GM12872 (cell line): ENCODE measurements at regions not wholly inside any gene's neighbourhood (a gene's known extent, or its start where the extent isn't known, plus 50 kb on each side); places are given as distances from the start of the nearest gene placed in this dataset.

Source experiments
- TF ChIP-seq, protein P1 (sequence below): IDR thresholded peaks from 3 replicates; pipeline ENCODE4 v1.5.1; 2011; ENCODE audit warnings: low read depth, mild to moderate bottlenecking, low read length, moderate library complexity; ENCODE audit not compliant: insufficient read depth

DNA sequence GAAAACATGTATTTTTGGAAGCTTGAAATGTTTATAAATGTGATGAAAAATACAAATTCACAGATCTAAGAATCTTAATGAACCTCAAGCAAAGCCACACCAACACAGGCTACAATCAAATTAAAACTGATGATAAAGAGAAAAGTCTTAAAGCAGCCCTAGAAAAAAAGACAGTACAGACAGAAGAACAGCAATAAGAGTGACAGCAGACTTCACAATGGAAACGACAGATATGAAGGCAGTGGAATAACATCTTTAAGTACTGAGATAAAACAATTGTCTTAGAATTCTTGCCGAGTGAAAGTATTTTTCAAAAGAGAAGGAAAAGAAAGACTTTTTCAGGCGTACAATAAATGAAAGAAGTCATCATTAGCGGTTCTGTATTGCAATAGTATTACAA lies 423.6 kb upstream of the LCORL start:
- TF ChIP-seq, protein P1, sequence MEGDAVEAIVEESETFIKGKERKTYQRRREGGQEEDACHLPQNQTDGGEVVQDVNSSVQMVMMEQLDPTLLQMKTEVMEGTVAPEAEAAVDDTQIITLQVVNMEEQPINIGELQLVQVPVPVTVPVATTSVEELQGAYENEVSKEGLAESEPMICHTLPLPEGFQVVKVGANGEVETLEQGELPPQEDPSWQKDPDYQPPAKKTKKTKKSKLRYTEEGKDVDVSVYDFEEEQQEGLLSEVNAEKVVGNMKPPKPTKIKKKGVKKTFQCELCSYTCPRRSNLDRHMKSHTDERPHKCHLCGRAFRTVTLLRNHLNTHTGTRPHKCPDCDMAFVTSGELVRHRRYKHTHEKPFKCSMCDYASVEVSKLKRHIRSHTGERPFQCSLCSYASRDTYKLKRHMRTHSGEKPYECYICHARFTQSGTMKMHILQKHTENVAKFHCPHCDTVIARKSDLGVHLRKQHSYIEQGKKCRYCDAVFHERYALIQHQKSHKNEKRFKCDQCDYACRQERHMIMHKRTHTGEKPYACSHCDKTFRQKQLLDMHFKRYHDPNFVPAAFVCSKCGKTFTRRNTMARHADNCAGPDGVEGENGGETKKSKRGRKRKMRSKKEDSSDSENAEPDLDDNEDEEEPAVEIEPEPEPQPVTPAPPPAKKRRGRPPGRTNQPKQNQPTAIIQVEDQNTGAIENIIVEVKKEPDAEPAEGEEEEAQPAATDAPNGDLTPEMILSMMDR = no peak

- TF ChIP-seq, protein P1 = no peak
These were observed 422.7 kb upstream of the LCORL start for GRCh38 chr4:18444206-18444605.

GRCh38 chr4:18442957-18443356 lies 421.4 kb upstream of the LCORL start:
- TF ChIP-seq, protein P1 = no peak

- TF ChIP-seq, protein P1 = no peak
These were observed 420.1 kb upstream of the LCORL start for GRCh38 chr4:18441676-18442075.

DNA sequence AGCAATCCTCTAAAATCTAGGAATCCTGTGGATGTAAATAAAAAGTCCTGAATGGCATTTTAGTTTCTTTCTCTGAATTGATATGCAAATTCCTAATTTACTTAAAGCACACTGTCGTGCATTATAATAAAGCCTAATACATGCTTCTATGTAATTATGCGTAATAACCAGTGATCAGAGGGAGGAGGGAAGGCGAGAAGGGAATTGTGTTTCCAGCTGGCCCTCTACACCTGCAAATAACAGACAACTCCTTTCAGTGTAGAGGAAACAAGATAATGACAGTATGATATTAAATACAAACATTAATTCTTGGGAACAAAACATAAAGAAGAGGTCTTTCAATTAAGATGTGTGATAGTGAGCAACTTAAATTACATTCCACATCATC lies 419.6 kb upstream of the LCORL start:
- TF ChIP-seq, protein P1 = no peak

GRCh38 chr4:18440527-18441202 lies 419.1 kb upstream of the LCORL start:
- TF ChIP-seq, protein P1 = no peak

GRCh38 chr4:18439311-18439710 lies 417.8 kb upstream of the LCORL start:
- TF ChIP-seq, protein P1 = no peak
